NB4 (cell line): ENCODE measurements at regions not wholly inside any gene's neighbourhood (a gene's known extent, or its start where the extent isn't known, plus 50 kb on each side); places are given as distances from the start of the nearest gene placed in this dataset.

Experiments used
- DNase-seq: peaks from one replicate; pipeline ENCODE4 v3.0.0; 2010; ENCODE audit warnings: low read depth
- H3K4me3 ChIP-seq: one replicate; pipeline ENCODE4 v1.5.1; 2011; ENCODE audit warnings: mild to moderate bottlenecking, low read depth, low read length, moderate library complexity
- CTCF ChIP-seq: IDR thresholded peaks from one replicate; pipeline ENCODE4 v1.5.1; 2012; ENCODE audit warnings: low read depth, low read length
- MAX ChIP-seq: IDR thresholded peaks from 2 replicates; pipeline ENCODE4 v1.6.1; 2011; ENCODE audit warnings: low read depth, low read length
- MYC ChIP-seq: IDR thresholded peaks from 2 replicates; pipeline ENCODE4 v1.6.1; 2011; ENCODE audit warnings: low read depth, low read length
- POLR2A ChIP-seq: IDR thresholded peaks from 2 replicates; pipeline ENCODE4 v1.6.1; 2011; ENCODE audit warnings: mild to moderate bottlenecking; ENCODE audit not compliant: insufficient read length; ENCODE audit errors: extremely low read depth

- no peak for TF ChIP-seq MAX
- no peak for TF ChIP-seq POLR2A
- TF ChIP-seq CTCF = no peak
- TF ChIP-seq MYC = no peak
- H3K4me3 ChIP-seq = no peak overlapping the region
- no peak for DNase-seq
These were observed 353.6 kb downstream of the TRIML1 start for GRCh38 chr4:188492886-188493285.

- TF ChIP-seq POLR2A = no peak
- no peak for TF ChIP-seq MYC
- TF ChIP-seq CTCF = no peak
- no peak for TF ChIP-seq MAX
- H3K4me3 ChIP-seq = no peak overlapping the region
- DNase-seq = no peak
These were observed 355.9 kb downstream of the TRIML1 start for GRCh38 chr4:188495169-188495568.

- H3K4me3 ChIP-seq = no peak overlapping the region
- no peak for DNase-seq
- no peak for TF ChIP-seq POLR2A
- TF ChIP-seq CTCF = no peak
- no peak for TF ChIP-seq MAX
- TF ChIP-seq MYC = no peak
These were observed 372.2 kb downstream of the TRIML1 start for GRCh38 chr4:188511431-188511830.

- TF ChIP-seq MYC (no peak), CTCF (no peak), MAX (no peak), POLR2A (no peak)
- H3K4me3 ChIP-seq = no peak overlapping the region
These were observed 393.5 kb downstream of the TRIML1 start for GRCh38 chr4:188532751-188533150.

GRCh38 chr4:188534297-188534696 is 395.1 kb downstream of the TRIML1 start:
- TF ChIP-seq CTCF (no peak), POLR2A (no peak), MYC (no peak), MAX (no peak)
- no peak overlapping the region for H3K4me3 ChIP-seq
- DNase-seq = no peak

More at GRCh38 chr4:188532751-188533150, 393.5 kb downstream of the TRIML1 start:
- DNase-seq = no peak

GRCh38 chr4:188534917-188535316 is 395.7 kb downstream of the TRIML1 start:
- no peak for DNase-seq
- no peak overlapping the region for H3K4me3 ChIP-seq
- TF ChIP-seq CTCF (no peak), POLR2A (no peak), MAX (no peak), MYC (no peak)
